ENCODE measurements at regions not wholly inside any gene's neighbourhood (a gene's known extent, or its start where the extent isn't known, plus 50 kb on each side); places are given as distances from the start of the nearest gene placed in this dataset.

- TF ChIP-seq CBX1 (IDR thresholded peaks at IDR 0.05; ENCODE audit: low read depth) (peak; percentile 95), HIC2 (CRISPR knock-in tag; IDR thresholded peaks at IDR 0.05; ENCODE audit: low read depth) (peak; percentile 22; the same call in 1 of the 2 replicates), MZF1 (CRISPR knock-in tag; IDR thresholded peaks at IDR 0.05; ENCODE audit: borderline replicate concordance) (no peak), HCFC1 (IDR thresholded peaks at IDR 0.05; ENCODE audit: low read depth, low read length) (no peak), ARNT (IDR thresholded peaks at IDR 0.05) (no peak), SP5 (CRISPR knock-in tag; IDR thresholded peaks at IDR 0.05; ENCODE audit: borderline replicate concordance, low read depth) (no peak), DR1 (CRISPR knock-in tag; IDR thresholded peaks at IDR 0.05) (no peak), ZNF747 (CRISPR knock-in tag; IDR thresholded peaks at IDR 0.05; ENCODE audit: borderline replicate concordance) (no peak), BCL6 (CRISPR knock-in tag; IDR thresholded peaks at IDR 0.05) (no peak; the same call in 1 of the 2 replicates), TERF1 (CRISPR knock-in tag; IDR thresholded peaks at IDR 0.05) (no peak), MXD3 (CRISPR knock-in tag; IDR thresholded peaks at IDR 0.05) (0 out of 2 replicates have a peak, but pooled peaks have one; percentile 86), FOXA1 (IDR thresholded peaks at IDR 0.05) (no peak), FOXA1 (CRISPR knock-in tag; IDR thresholded peaks at IDR 0.05) (peak; percentile 32), ZNF432 (CRISPR knock-in tag; IDR thresholded peaks at IDR 0.05; ENCODE audit: borderline replicate concordance) (no peak), POGK (CRISPR knock-in tag; conservative IDR thresholded peaks at IDR 0.05) (peak; percentile 36; the same call in 1 of the 2 replicates), CSRNP2 (CRISPR knock-in tag; conservative IDR thresholded peaks at IDR 0.05; ENCODE audit: low read depth) (no peak), CAMTA2 (CRISPR knock-in tag; IDR thresholded peaks at IDR 0.05; ENCODE audit: borderline replicate concordance) (no peak), TEAD3 (CRISPR knock-in tag; optimal IDR thresholded peaks at IDR 0.05; ENCODE audit: borderline replicate concordance) (peak; percentile 77), ZNF143 (CRISPR knock-in tag; IDR thresholded peaks at IDR 0.05) (peak; percentile 37; the same call in 1 of the 2 replicates), ZNF761 (CRISPR knock-in tag; conservative IDR thresholded peaks at IDR 0.05) (peak; percentile 89; the same call in 1 of the 2 replicates), TRIM24 (CRISPR knock-in tag; IDR thresholded peaks at IDR 0.05) (no peak), IKZF1 (IDR thresholded peaks at IDR 0.05) (no peak), GPN1 (CRISPR knock-in tag; IDR thresholded peaks at IDR 0.05; ENCODE audit: borderline replicate concordance) (no peak), SCMH1 (CRISPR knock-in tag; IDR thresholded peaks at IDR 0.05; ENCODE audit: borderline replicate concordance) (no peak)
Measured at GRCh38 chr14:34331728-34332623, 130.1 kb downstream of the SPTSSA start (continued).

Measured in HepG2 (cell line).